ENCODE measurements at regions not wholly inside any gene's neighbourhood (a gene's known extent, or its start where the extent isn't known, plus 50 kb on each side); places are given as distances from the start of the nearest gene placed in this dataset.

- Histone ChIP-seq H3K4me3 (ENCODE audit: low read depth, low read length) (no peak overlapping the region), H3K4me1 (ENCODE audit: control insufficient read depth, insufficient read depth, low read length) (peaks cover 6% of the 10 kb centered on the region; the same call in 1 of the 2 replicates), H3K36me3 (ENCODE audit: control insufficient read depth, insufficient read depth, low read length) (no peaks in the 10 kb centered on the region), H3K9ac (ENCODE audit: low read depth, low read length) (no peak overlapping the region), H3K27me3 (ENCODE audit: control insufficient read depth, insufficient read depth, low read length) (no peaks in the 10 kb centered on the region), H3K9me3 (ENCODE audit: control insufficient read depth, insufficient read depth, low read length) (no peaks in the 10 kb centered on the region), H3K27ac (ENCODE audit: low read depth, low read length) (no peak overlapping the region)
Observed at GRCh38 chr11:70879601-70880285, 372.6 kb downstream of the SHANK2 start.

- Histone ChIP-seq H3K4me1 (ENCODE audit: control insufficient read depth, insufficient read depth, low read length) (peaks cover 6% of the 10 kb centered on the region; the same call in 1 of the 2 replicates), H3K36me3 (ENCODE audit: control insufficient read depth, insufficient read depth, low read length) (no peaks in the 10 kb centered on the region), H3K9ac (ENCODE audit: low read depth, low read length) (no peak overlapping the region), H3K27me3 (ENCODE audit: control insufficient read depth, insufficient read depth, low read length) (no peaks in the 10 kb centered on the region), H3K9me3 (ENCODE audit: control insufficient read depth, insufficient read depth, low read length) (no peaks in the 10 kb centered on the region), H3K27ac (ENCODE audit: low read depth, low read length) (no peak overlapping the region), H3K4me3 (ENCODE audit: low read depth, low read length) (no peak overlapping the region)
Observed at GRCh38 chr11:70880416-70880815, 372.0 kb downstream of the SHANK2 start.

- Histone ChIP-seq H3K36me3 (ENCODE audit: control insufficient read depth, insufficient read depth, low read length) (no peaks in the 10 kb centered on the region), H3K4me1 (ENCODE audit: control insufficient read depth, insufficient read depth, low read length) (peaks cover 6% of the 10 kb centered on the region; the same call in 1 of the 2 replicates), H3K27me3 (ENCODE audit: control insufficient read depth, insufficient read depth, low read length) (no peaks in the 10 kb centered on the region), H3K4me3 (ENCODE audit: low read depth, low read length) (no peak overlapping the region), H3K27ac (ENCODE audit: low read depth, low read length) (no peak overlapping the region), H3K9me3 (ENCODE audit: control insufficient read depth, insufficient read depth, low read length) (no peaks in the 10 kb centered on the region), H3K9ac (ENCODE audit: low read depth, low read length) (no peak overlapping the region)
Observed at GRCh38 chr11:70881948-70882715, 370.2 kb downstream of the SHANK2 start.

GRCh38 chr11:70882716-70883085 is 369.7 kb downstream of the SHANK2 start:
- no peaks in the 10 kb centered on the region for H3K36me3 ChIP-seq (ENCODE audit: control insufficient read depth, insufficient read depth, low read length)
- H3K27ac ChIP-seq (ENCODE audit: low read depth, low read length): no peak overlapping the region
- no peak overlapping the region for H3K4me3 ChIP-seq (ENCODE audit: low read depth, low read length)

DNA sequence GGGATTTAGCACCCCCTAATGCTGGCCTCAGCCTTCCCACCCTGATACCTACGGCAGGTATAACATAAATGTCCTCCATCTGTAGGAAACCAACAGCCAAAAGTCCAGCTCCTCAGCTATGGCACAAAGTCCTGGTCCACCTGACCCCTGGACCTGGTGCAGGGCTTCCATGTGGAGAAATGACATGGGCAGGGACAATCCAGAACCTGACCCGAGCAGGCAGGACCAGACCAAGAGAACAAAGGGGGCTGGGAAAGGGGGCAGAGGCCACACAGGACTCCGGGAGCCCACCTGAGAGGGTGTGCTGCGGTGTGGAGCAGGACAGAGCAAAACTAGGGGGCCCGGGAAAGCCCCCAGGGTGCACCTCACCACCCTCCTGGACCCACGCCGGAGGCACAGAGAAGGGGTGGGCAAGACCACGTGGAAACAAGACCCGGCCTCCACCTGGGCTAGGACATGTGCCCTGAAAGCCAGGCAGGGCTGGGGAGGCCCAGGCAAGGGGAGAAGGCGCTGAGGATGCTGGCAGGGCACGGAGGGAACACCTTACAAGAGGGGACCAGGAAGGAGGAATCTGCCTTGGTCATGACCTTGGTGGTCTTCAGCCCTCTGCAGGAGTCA is 368.9 kb downstream of the SHANK2 start:
- Histone ChIP-seq H3K27ac (ENCODE audit: low read depth, low read length) (no peak overlapping the region), H3K9me3 (ENCODE audit: control insufficient read depth, insufficient read depth, low read length) (no peaks in the 10 kb centered on the region), H3K9ac (ENCODE audit: low read depth, low read length) (no peak overlapping the region), H3K4me1 (ENCODE audit: control insufficient read depth, insufficient read depth, low read length) (0 out of 2 replicates have a peak, but pooled peaks cover under 1% of the 10 kb centered on the region), H3K36me3 (ENCODE audit: control insufficient read depth, insufficient read depth, low read length) (no peaks in the 10 kb centered on the region), H3K4me3 (ENCODE audit: low read depth, low read length) (no peak overlapping the region), H3K27me3 (ENCODE audit: control insufficient read depth, insufficient read depth, low read length) (no peaks in the 10 kb centered on the region)

More at GRCh38 chr11:70882716-70883085, 369.7 kb downstream of the SHANK2 start:
- Histone ChIP-seq H3K4me1 (ENCODE audit: control insufficient read depth, insufficient read depth, low read length) (peaks cover 6% of the 10 kb centered on the region; the same call in 1 of the 2 replicates), H3K27me3 (ENCODE audit: control insufficient read depth, insufficient read depth, low read length) (no peaks in the 10 kb centered on the region), H3K9ac (ENCODE audit: low read depth, low read length) (no peak overlapping the region), H3K9me3 (ENCODE audit: control insufficient read depth, insufficient read depth, low read length) (no peaks in the 10 kb centered on the region)

GRCh38 chr11:70883973-70884623 is 368.3 kb downstream of the SHANK2 start:
- H3K9ac ChIP-seq (ENCODE audit: low read depth, low read length): no peak overlapping the region
- H3K27ac ChIP-seq (ENCODE audit: low read depth, low read length): no peak overlapping the region
- no peaks in the 10 kb centered on the region for H3K36me3 ChIP-seq (ENCODE audit: control insufficient read depth, insufficient read depth, low read length)
- H3K4me3 ChIP-seq (ENCODE audit: low read depth, low read length): no peak overlapping the region
- no peaks in the 10 kb centered on the region for H3K9me3 ChIP-seq (ENCODE audit: control insufficient read depth, insufficient read depth, low read length)
- H3K27me3 ChIP-seq (ENCODE audit: control insufficient read depth, insufficient read depth, low read length): no peaks in the 10 kb centered on the region
- H3K4me1 ChIP-seq (ENCODE audit: control insufficient read depth, insufficient read depth, low read length): no peaks in the 10 kb centered on the region

DNA sequence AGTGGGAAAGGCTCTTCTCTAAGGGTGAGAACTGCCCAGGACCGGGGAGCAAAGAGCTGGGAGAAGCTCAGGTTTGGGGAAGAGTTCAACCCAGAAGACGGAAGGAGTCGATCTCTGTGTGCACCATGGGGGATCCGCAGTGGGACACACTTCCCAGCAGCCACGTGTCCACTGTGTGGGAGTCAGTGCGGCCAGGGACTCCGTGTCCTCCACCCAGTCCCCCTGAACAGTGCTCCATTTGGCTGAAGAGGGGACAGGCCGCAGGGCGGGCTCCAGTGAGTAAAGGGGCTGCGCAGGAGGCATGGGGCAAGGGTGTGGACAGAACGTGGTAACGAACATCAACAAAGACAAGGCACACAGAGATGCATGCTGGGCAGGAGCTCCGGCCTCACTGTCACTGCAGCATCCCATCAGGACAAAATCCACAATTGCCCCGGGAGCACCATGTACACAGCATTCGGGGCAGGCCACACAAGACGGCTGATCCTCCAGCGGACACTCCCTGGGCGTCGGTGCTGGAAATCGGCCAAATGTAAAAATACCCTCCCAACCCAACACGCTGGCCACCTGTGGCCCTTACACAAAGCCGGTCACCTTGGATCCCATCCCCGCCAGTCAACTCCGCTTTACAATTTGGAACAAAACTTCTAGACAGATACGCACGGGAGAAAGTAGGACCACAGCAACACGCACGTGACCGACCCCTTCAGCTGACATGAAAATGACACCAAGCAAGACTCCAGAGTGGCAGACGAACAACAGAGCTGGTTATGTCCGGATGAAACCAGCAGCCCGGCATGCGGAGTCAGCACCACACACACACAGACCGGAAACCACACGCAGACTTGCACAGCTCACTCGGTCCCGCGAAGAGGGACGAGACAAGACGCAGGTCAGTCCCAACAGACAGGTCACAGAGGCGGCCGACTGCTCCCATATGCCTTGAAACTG is 366.8 kb downstream of the SHANK2 start:
- Histone ChIP-seq H3K9ac (ENCODE audit: low read depth, low read length) (no peak overlapping the region), H3K9me3 (ENCODE audit: control insufficient read depth, insufficient read depth, low read length) (no peaks in the 10 kb centered on the region), H3K4me3 (ENCODE audit: low read depth, low read length) (no peak overlapping the region), H3K36me3 (ENCODE audit: control insufficient read depth, insufficient read depth, low read length) (no peaks in the 10 kb centered on the region), H3K27ac (ENCODE audit: low read depth, low read length) (no peak overlapping the region), H3K27me3 (ENCODE audit: control insufficient read depth, insufficient read depth, low read length) (no peaks in the 10 kb centered on the region), H3K4me1 (ENCODE audit: control insufficient read depth, insufficient read depth, low read length) (no peaks in the 10 kb centered on the region)

DNA sequence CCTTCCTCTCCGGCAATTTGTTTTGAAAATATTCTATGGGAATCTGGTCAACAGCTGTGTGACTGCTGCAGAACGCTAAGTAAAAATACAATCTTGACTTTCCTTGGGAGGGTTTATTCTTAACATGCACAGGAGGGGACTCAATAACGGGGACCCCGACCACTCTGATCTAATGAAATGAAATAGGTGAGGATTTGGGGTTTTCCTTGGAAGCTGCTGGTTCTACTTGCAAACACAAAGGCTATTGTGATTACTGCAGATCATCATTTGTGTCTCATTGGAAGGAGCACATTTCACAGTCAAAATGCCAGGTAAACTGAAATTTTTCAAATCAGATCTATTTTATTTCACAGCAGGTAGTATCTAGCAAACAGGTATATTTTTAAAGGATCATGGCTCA is 366.1 kb downstream of the SHANK2 start:
- Histone ChIP-seq H3K27me3 (ENCODE audit: control insufficient read depth, insufficient read depth, low read length) (no peaks in the 10 kb centered on the region), H3K9ac (ENCODE audit: low read depth, low read length) (no peak overlapping the region), H3K4me3 (ENCODE audit: low read depth, low read length) (no peak overlapping the region), H3K4me1 (ENCODE audit: control insufficient read depth, insufficient read depth, low read length) (no peaks in the 10 kb centered on the region), H3K27ac (ENCODE audit: low read depth, low read length) (no peak overlapping the region), H3K9me3 (ENCODE audit: control insufficient read depth, insufficient read depth, low read length) (no peaks in the 10 kb centered on the region), H3K36me3 (ENCODE audit: control insufficient read depth, insufficient read depth, low read length) (no peaks in the 10 kb centered on the region)

- H3K36me3 ChIP-seq (ENCODE audit: control insufficient read depth, insufficient read depth, low read length): no peaks in the 10 kb centered on the region
- no peaks in the 10 kb centered on the region for H3K4me1 ChIP-seq (ENCODE audit: control insufficient read depth, insufficient read depth, low read length)
- no peaks in the 10 kb centered on the region for H3K27me3 ChIP-seq (ENCODE audit: control insufficient read depth, insufficient read depth, low read length)
- H3K27ac ChIP-seq (ENCODE audit: low read depth, low read length): no peak overlapping the region
- H3K4me3 ChIP-seq (ENCODE audit: low read depth, low read length): no peak overlapping the region
- no peak overlapping the region for H3K9ac ChIP-seq (ENCODE audit: low read depth, low read length)
- H3K9me3 ChIP-seq (ENCODE audit: control insufficient read depth, insufficient read depth, low read length): no peaks in the 10 kb centered on the region
Observed at GRCh38 chr11:70886676-70887541, 365.5 kb downstream of the SHANK2 start.
